A549 (cell line): ENCODE measurements at regions not wholly inside any gene's neighbourhood (a gene's known extent, or its start where the extent isn't known, plus 50 kb on each side); places are given as distances from the start of the nearest gene placed in this dataset.

Experiments
- CTCF ChIP-seq: fragments of >200 bp; sonication (Bioruptor Twin); formaldehyde crosslinking; IDR thresholded peaks from 3 replicates; pipeline ENCODE4 v1.5.1; 2016
- FOXS1 ChIP-seq: fragments of 250-450 bp; sonication (Bioruptor Pico); IDR thresholded peaks from 2 replicates; pipeline ENCODE4 v1.5.0; 2020; ENCODE audit warnings: mild to moderate bottlenecking, moderate library complexity
- JUN ChIP-seq, 2 experiments: fragments of >200 bp; sonication (Bioruptor Twin); formaldehyde crosslinking; IDR thresholded peaks; 2 replicates in 1 of 2; 3 replicates in 1 of 2; pipeline ENCODE4 v1.6.1; 2016 to 2017
- PHF8 ChIP-seq: fragments of 200-600 bp; sonication (generic); IDR thresholded peaks from 2 replicates; pipeline ENCODE4 v1.6.1; 2016; ENCODE audit warnings: low read depth, mild to moderate bottlenecking, antibody characterized with exemption, moderate library complexity, borderline replicate concordance
- POLR2A ChIP-seq: IDR thresholded peaks from 2 replicates; pipeline ENCODE4 v1.6.1; 2012; ENCODE audit warnings: mild to moderate bottlenecking, low read length
- POLR2AphosphoS2 ChIP-seq: conservative IDR thresholded peaks from 2 replicates; pipeline ENCODE4 v1.6.1; 2012; ENCODE audit warnings: low read length, improper control_type of control experiment, inconsistent platforms
- TP53 ChIP-seq: fragments of 250-450 bp; sonication (Bioruptor Pico); IDR thresholded peaks from 2 replicates; pipeline ENCODE4 v1.5.0; 2021; ENCODE audit warnings: mild to moderate bottlenecking, moderate library complexity

- TF ChIP-seq PHF8 = no peak
- no peak for TF ChIP-seq CTCF
- TF ChIP-seq POLR2A = no peak
- TF ChIP-seq POLR2AphosphoS2 = no peak
- TF ChIP-seq FOXS1 (CRISPR knock-in tag) = no peak
- no peak for TF ChIP-seq JUN (IDR thresholded peaks at IDR 0.05)
- no peak for TF ChIP-seq TP53 (CRISPR knock-in tag)
Measured at GRCh38 chr9:30243467-30243866, 2141.0 kb upstream of the ACO1 start.
